Activated CD4-positive, alpha-beta T cell treated with anti-CD3 and anti-CD28 coated beads, Interleukin-2, amount 50 U/mL, for 16 hours (primary cell): ENCODE measurements at regions not wholly inside any gene's neighbourhood (a gene's known extent, or its start where the extent isn't known, plus 50 kb on each side); places are given as distances from the start of the nearest gene placed in this dataset.

Source experiments
- DNase-seq: peaks from one replicate; pipeline ENCODE4 v3.0.0-alpha.2; 2020

- DNase-seq = no peak
These were observed 64.8 kb upstream of the CLSTN2 start for GRCh38 chr3:139870000-139870675.

- DNase-seq = no peak
These were observed 66.2 kb upstream of the CLSTN2 start for GRCh38 chr3:139868773-139869172.

GRCh38 chr3:139848660-139849059 lies 86.3 kb upstream of the CLSTN2 start:
- no peak for DNase-seq

GRCh38 chr3:139846729-139847128 lies 88.3 kb upstream of the CLSTN2 start:
- DNase-seq = no peak

- DNase-seq = no peak
These were observed 95.3 kb upstream of the CLSTN2 start for GRCh38 chr3:139839659-139840058.

GRCh38 chr3:139839014-139839413 lies 96.0 kb upstream of the CLSTN2 start:
- no peak for DNase-seq

- no peak for DNase-seq
These were observed 96.6 kb upstream of the CLSTN2 start for GRCh38 chr3:139838269-139838957.

- DNase-seq = no peak
These were observed 98.1 kb upstream of the CLSTN2 start for GRCh38 chr3:139836698-139837464.

GRCh38 chr3:139835830-139836683 lies 98.9 kb upstream of the CLSTN2 start:
- DNase-seq = no peak

GRCh38 chr3:139832998-139833397 lies 102.0 kb upstream of the CLSTN2 start:
- no peak for DNase-seq

- no peak for DNase-seq
These were observed 104.2 kb upstream of the CLSTN2 start for GRCh38 chr3:139830817-139831216.

- DNase-seq = no peak
These were observed 107.2 kb upstream of the CLSTN2 start for GRCh38 chr3:139827833-139828232.

GRCh38 chr3:139824864-139825263 lies 110.1 kb upstream of the CLSTN2 start:
- DNase-seq = no peak

- no peak for DNase-seq
These were observed 120.3 kb upstream of the CLSTN2 start for GRCh38 chr3:139814646-139815045.

- DNase-seq = no peak
These were observed 123.7 kb upstream of the CLSTN2 start for GRCh38 chr3:139811331-139811730.

GRCh38 chr3:139808201-139808600 lies 126.8 kb upstream of the CLSTN2 start:
- DNase-seq = no peak

- DNase-seq = no peak
These were observed 125.5 kb upstream of the NMNAT3 start for GRCh38 chr3:139803294-139803693.

- DNase-seq = peak; percentile 12
These were observed 120.1 kb upstream of the NMNAT3 start for GRCh38 chr3:139797724-139798343.

- DNase-seq = no peak
These were observed 116.9 kb upstream of the NMNAT3 start for GRCh38 chr3:139794469-139795265.

- DNase-seq = no peak
These were observed 115.6 kb upstream of the NMNAT3 start for GRCh38 chr3:139793408-139793807.

- no peak for DNase-seq
These were observed 102.8 kb upstream of the NMNAT3 start for GRCh38 chr3:139780593-139780992.
